PC-3 (cell line): ENCODE measurements at regions not wholly inside any gene's neighbourhood (a gene's known extent, or its start where the extent isn't known, plus 50 kb on each side); places are given as distances from the start of the nearest gene placed in this dataset.

ENCODE experiments used
- EZH2 ChIP-seq: fragments of 300-600 bp; sonication (generic); IDR thresholded peaks from one replicate; pipeline ENCODE4 v1.6.1; 2017; ENCODE audit warnings: antibody characterized with exemption, mild to moderate bottlenecking, low read length; ENCODE audit not compliant: unreplicated experiment
- TF ChIP-seq, protein P1 (sequence below): fragments of 300-600 bp; sonication (generic); conservative IDR thresholded peaks from 2 replicates; pipeline ENCODE4 v1.5.1; 2017; ENCODE audit warnings: antibody characterized with exemption, low read depth, mild to moderate bottlenecking, low read length

DNA sequence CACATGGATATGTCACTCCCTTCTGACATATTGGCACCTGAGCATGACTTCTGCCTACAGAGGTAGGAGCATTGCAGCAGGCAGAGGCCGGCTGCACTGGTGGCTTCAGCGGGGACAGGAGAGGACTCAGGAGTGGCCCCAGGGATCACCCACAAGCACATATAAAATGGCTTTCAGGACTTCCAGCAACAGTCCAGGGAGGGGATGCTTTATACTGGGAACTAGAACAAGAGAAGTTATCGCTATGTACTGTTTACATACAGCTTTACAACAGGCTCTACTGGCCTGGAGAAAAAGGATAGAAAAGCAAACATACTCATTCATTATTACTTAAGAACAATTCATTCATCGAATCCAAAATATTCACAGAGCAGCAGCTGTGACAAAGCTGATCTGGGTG, 337.8 kb downstream of the THBS2 start:
- TF ChIP-seq, protein P1, sequence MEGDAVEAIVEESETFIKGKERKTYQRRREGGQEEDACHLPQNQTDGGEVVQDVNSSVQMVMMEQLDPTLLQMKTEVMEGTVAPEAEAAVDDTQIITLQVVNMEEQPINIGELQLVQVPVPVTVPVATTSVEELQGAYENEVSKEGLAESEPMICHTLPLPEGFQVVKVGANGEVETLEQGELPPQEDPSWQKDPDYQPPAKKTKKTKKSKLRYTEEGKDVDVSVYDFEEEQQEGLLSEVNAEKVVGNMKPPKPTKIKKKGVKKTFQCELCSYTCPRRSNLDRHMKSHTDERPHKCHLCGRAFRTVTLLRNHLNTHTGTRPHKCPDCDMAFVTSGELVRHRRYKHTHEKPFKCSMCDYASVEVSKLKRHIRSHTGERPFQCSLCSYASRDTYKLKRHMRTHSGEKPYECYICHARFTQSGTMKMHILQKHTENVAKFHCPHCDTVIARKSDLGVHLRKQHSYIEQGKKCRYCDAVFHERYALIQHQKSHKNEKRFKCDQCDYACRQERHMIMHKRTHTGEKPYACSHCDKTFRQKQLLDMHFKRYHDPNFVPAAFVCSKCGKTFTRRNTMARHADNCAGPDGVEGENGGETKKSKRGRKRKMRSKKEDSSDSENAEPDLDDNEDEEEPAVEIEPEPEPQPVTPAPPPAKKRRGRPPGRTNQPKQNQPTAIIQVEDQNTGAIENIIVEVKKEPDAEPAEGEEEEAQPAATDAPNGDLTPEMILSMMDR, result no peak
- no peak for TF ChIP-seq EZH2
